ENCODE measurements at regions not wholly inside any gene's neighbourhood (a gene's known extent, or its start where the extent isn't known, plus 50 kb on each side); places are given as distances from the start of the nearest gene placed in this dataset.

- no peak overlapping the region for H3K27ac ChIP-seq
- H3K27me3 ChIP-seq = no peaks in the 10 kb centered on the region
- DNase-seq (no peak), ATAC-seq (no peak)
- H3K4me3 ChIP-seq = no peak overlapping the region
- no peaks in the 10 kb centered on the region for H3K4me1 ChIP-seq
- intact Hi-C loops (cut with DNase I) = no loop called here
- TF ChIP-seq POLR2A (IDR thresholded peaks at IDR 0.05) (no peak), CTCF (IDR thresholded peaks at IDR 0.05) (no peak)
- no peaks in the 10 kb centered on the region for H3K36me3 ChIP-seq (replicated peaks in 1 of 2; ENCODE audit: insufficient read depth in 1 of 2, low read depth in 2 of 2)
- WGBS, 2 donors = 71 to 87% methylated on average over 4 of the region's 4 CpGs
- no peaks in the 10 kb centered on the region for H3K9me3 ChIP-seq
Observed at GRCh38 chr4:24026596-24026995, 136.7 kb upstream of the PPARGC1A start.

- DNase-seq (no peak), ATAC-seq (no peak)
- Histone ChIP-seq H3K36me3 (replicated peaks in 1 of 2; ENCODE audit: insufficient read depth in 1 of 2, low read depth in 2 of 2) (no peaks in the 10 kb centered on the region), H3K27me3 (no peaks in the 10 kb centered on the region), H3K4me3 (no peak overlapping the region), H3K9me3 (no peaks in the 10 kb centered on the region), H3K27ac (no peak overlapping the region), H3K4me1 (no peaks in the 10 kb centered on the region)
- TF ChIP-seq POLR2A (IDR thresholded peaks at IDR 0.05) = no peak
- no peak for TF ChIP-seq CTCF (IDR thresholded peaks at IDR 0.05)
- intact Hi-C loops (cut with DNase I) = no loop called here
- WGBS, 2 donors = 52 to 61% methylated on average over 4 of the region's 4 CpGs
Observed at GRCh38 chr4:24024605-24025004, 134.8 kb upstream of the PPARGC1A start.

- WGBS, 2 donors = 38 to 55% methylated on average over 4 of the region's 4 CpGs
- intact Hi-C loops (cut with DNase I) = no loop called here
- no peaks in the 10 kb centered on the region for H3K4me1 ChIP-seq
- H3K4me3 ChIP-seq = no peak overlapping the region
- DNase-seq = no peak
- H3K36me3 ChIP-seq (replicated peaks in 1 of 2; ENCODE audit: insufficient read depth in 1 of 2, low read depth in 2 of 2) = no peaks in the 10 kb centered on the region
- H3K27ac ChIP-seq = no peak overlapping the region
- no peaks in the 10 kb centered on the region for H3K9me3 ChIP-seq
- ATAC-seq = no peak
- no peaks in the 10 kb centered on the region for H3K27me3 ChIP-seq
- no peak for TF ChIP-seq POLR2A (IDR thresholded peaks at IDR 0.05)
- TF ChIP-seq CTCF (IDR thresholded peaks at IDR 0.05) = no peak
Observed at GRCh38 chr4:24024157-24024556, 134.3 kb upstream of the PPARGC1A start.

GRCh38 chr4:24015782-24016181 is 125.9 kb upstream of the PPARGC1A start:
- no peaks in the 10 kb centered on the region for H3K4me1 ChIP-seq
- H3K36me3 ChIP-seq (replicated peaks in 1 of 2; ENCODE audit: insufficient read depth in 1 of 2, low read depth in 2 of 2) = no peaks in the 10 kb centered on the region
- H3K9me3 ChIP-seq = no peaks in the 10 kb centered on the region
- ATAC-seq (no peak), DNase-seq (no peak)
- TF ChIP-seq POLR2A (IDR thresholded peaks at IDR 0.05) (no peak), CTCF (IDR thresholded peaks at IDR 0.05) (no peak)
- 46 to 57% methylated on average over 1 of the region's 1 CpG for WGBS, 2 donors
- H3K27ac ChIP-seq = no peak overlapping the region
- no peaks in the 10 kb centered on the region for H3K27me3 ChIP-seq
- intact Hi-C loops (cut with DNase I) = no loop called here
- H3K4me3 ChIP-seq = no peak overlapping the region

- WGBS, 2 donors = 43 to 45% methylated on average over 8 of the region's 8 CpGs
- no peak for DNase-seq
Observed at GRCh38 chr4:24013668-24014422, 124.0 kb upstream of the PPARGC1A start.

More at GRCh38 chr4:24013668-24014422, 124.0 kb upstream of the PPARGC1A start:
- Histone ChIP-seq H3K36me3 (replicated peaks in 1 of 2; ENCODE audit: insufficient read depth in 1 of 2, low read depth in 2 of 2) (no peaks in the 10 kb centered on the region), H3K4me1 (no peaks in the 10 kb centered on the region), H3K27me3 (no peaks in the 10 kb centered on the region), H3K27ac (no peak overlapping the region), H3K9me3 (no peaks in the 10 kb centered on the region), H3K4me3 (no peak overlapping the region)
- intact Hi-C loops (cut with DNase I) = no loop called here
- no peak for TF ChIP-seq CTCF (IDR thresholded peaks at IDR 0.05)
- TF ChIP-seq POLR2A (IDR thresholded peaks at IDR 0.05) = no peak
- ATAC-seq = no peak
